Left lung (tissue), 4 donors: ENCODE measurements at regions not wholly inside any gene's neighbourhood (a gene's known extent, or its start where the extent isn't known, plus 50 kb on each side); places are given as distances from the start of the nearest gene placed in this dataset.
"Not testable (repeated sequence)": the region's sequence is repeated elsewhere in the genome, so short reads cannot be mapped to it uniquely, and the experiment has no call there.

Experiments used
- ATAC-seq: fragments of 200-7000 bp; cut with Tn5 transposase; one replicate; pipeline ENCODE4 v1.9.1; 2020; ENCODE audit warnings: moderate library complexity
- DNase-seq, 4 donors: peaks; one replicate each; pipeline ENCODE4 v3.0.0-alpha.2; 2013 to 2020
- H3K27ac ChIP-seq, 2 donors: fragments of 200-600 bp; sonication (generic) in 1 of 2; one replicate each; pipeline versions ENCODE4 v1.5.0 to v1.8.0; 2020 to 2021
- H3K27me3 ChIP-seq, 2 donors: fragments of 200-600 bp; sonication (generic) in 1 of 2; one replicate each; pipeline versions ENCODE4 v1.5.0 to v1.8.0; 2020 to 2021
- H3K36me3 ChIP-seq, 2 donors: fragments of 200-600 bp; sonication (generic) in 1 of 2; one replicate each; pipeline versions ENCODE4 v1.5.0 to v1.8.0; 2020 to 2021
- H3K4me1 ChIP-seq, 2 donors: fragments of 200-600 bp; one replicate each; pipeline ENCODE4 v1.8.0; 2021
- H3K4me3 ChIP-seq, 2 donors: fragments of 200-600 bp; sonication (generic) in 1 of 2; one replicate each; pipeline versions ENCODE4 v1.5.0 to v1.8.0; 2020 to 2021; ENCODE audit warnings: mild to moderate bottlenecking in 1 of 2
- H3K9me3 ChIP-seq, 2 donors: fragments of 200-600 bp; sonication (generic) in 1 of 2; one replicate each; pipeline versions ENCODE4 v1.5.0 to v1.8.0; 2020 to 2021
- intact Hi-C, 2 donors: fragments of 100-400 bp; cut with DNase I; formaldehyde crosslinking; loops; one replicate each; pipeline versions ENCODE4 v1.11.2 to v1.14.2; 2022
- TF ChIP-seq, protein P1 (sequence below), 2 donors: fragments of 200-600 bp; sonication (generic) in 1 of 2; IDR thresholded peaks; one replicate each; pipeline versions ENCODE4 v1.5.0 to v1.8.0; 2021; ENCODE audit warnings: antibody characterized with exemption in 2 of 2
- donor health status: DM: no; HTN: yes; CAD: no.
- donor health status: DM: no; HTN: no; CAD: no.

- H3K4me1 ChIP-seq = no peaks in the 10 kb centered on the region
- peaks cover 0 to 20% of the 10 kb centered on the region in 2 donors for H3K9me3 ChIP-seq
- TF ChIP-seq, protein P1, sequence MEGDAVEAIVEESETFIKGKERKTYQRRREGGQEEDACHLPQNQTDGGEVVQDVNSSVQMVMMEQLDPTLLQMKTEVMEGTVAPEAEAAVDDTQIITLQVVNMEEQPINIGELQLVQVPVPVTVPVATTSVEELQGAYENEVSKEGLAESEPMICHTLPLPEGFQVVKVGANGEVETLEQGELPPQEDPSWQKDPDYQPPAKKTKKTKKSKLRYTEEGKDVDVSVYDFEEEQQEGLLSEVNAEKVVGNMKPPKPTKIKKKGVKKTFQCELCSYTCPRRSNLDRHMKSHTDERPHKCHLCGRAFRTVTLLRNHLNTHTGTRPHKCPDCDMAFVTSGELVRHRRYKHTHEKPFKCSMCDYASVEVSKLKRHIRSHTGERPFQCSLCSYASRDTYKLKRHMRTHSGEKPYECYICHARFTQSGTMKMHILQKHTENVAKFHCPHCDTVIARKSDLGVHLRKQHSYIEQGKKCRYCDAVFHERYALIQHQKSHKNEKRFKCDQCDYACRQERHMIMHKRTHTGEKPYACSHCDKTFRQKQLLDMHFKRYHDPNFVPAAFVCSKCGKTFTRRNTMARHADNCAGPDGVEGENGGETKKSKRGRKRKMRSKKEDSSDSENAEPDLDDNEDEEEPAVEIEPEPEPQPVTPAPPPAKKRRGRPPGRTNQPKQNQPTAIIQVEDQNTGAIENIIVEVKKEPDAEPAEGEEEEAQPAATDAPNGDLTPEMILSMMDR (IDR thresholded peaks at IDR 0.05) = no peak
- H3K4me3 ChIP-seq = no peak overlapping the region
- H3K27me3 ChIP-seq = no peaks in the 10 kb centered on the region
- intact Hi-C loops = no loop called here
- ATAC-seq = no peak
- DNase-seq = no peak
- H3K36me3 ChIP-seq = no peaks in the 10 kb centered on the region
- H3K27ac ChIP-seq = no peak overlapping the region
Observed at GRCh38 chr14:66315548-66315947, 170.6 kb upstream of the CCDC196 start.

GRCh38 chr14:66322564-66322963, 163.6 kb upstream of the CCDC196 start:
- Histone ChIP-seq H3K9me3 (peaks cover 0 to 17% of the 10 kb centered on the region in 2 donors), H3K4me1 (no peaks in the 10 kb centered on the region), H3K27ac (no peak overlapping the region), H3K4me3 (no peak overlapping the region), H3K27me3 (no peaks in the 10 kb centered on the region), H3K36me3 (no peaks in the 10 kb centered on the region)
- no peak for DNase-seq
- ATAC-seq = no peak
- intact Hi-C loops = no loop called here
- TF ChIP-seq, protein P1 (IDR thresholded peaks at IDR 0.05) = no peak

DNA sequence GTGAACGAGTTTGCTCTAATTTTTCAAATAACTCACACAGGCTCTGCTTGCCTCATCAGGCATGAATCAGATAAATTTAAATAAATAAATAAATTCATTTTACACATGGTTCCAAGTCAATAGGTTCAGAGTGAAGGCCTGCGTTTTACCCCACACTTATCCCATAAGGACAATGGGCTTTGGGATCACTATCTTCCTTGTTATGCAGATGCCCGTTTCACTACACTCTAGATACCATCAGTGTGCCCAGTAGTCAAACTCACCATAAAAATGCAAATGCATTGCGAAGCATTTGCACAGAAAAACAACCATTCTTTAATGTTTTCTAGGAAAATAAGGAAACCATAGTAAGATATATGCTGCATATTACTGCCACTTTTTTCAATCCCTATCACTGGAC, 155.9 kb upstream of the CCDC196 start:
- Histone ChIP-seq H3K9me3 (no peaks in the 10 kb centered on the region), H3K4me1 (no peaks in the 10 kb centered on the region), H3K36me3 (no peaks in the 10 kb centered on the region), H3K27ac (no peak overlapping the region), H3K4me3 (no peak overlapping the region), H3K27me3 (no peaks in the 10 kb centered on the region)
- no peak for DNase-seq
- intact Hi-C loops = no loop called here
- TF ChIP-seq, protein P1 (IDR thresholded peaks at IDR 0.05) = no peak
- no peak for ATAC-seq

- intact Hi-C loops = no loop called here
- Histone ChIP-seq H3K4me3 (no peak overlapping the region), H3K27me3 (no peaks in the 10 kb centered on the region), H3K27ac (no peak overlapping the region), H3K4me1 (no peaks in the 10 kb centered on the region), H3K36me3 (no peaks in the 10 kb centered on the region), H3K9me3 (no peaks in the 10 kb centered on the region)
- DNase-seq (no peak), ATAC-seq (no peak)
- TF ChIP-seq, protein P1 (IDR thresholded peaks at IDR 0.05) = no peak
Observed at GRCh38 chr14:66330916-66331315, 155.3 kb upstream of the CCDC196 start.

GRCh38 chr14:66333293-66333692, 152.9 kb upstream of the CCDC196 start:
- ATAC-seq, H3K9me3 ChIP-seq, intact Hi-C loops: not testable (repeated sequence)

GRCh38 chr14:66341239-66341638, 144.9 kb upstream of the CCDC196 start:
- TF ChIP-seq, protein P1 (IDR thresholded peaks at IDR 0.05) = no peak
- no peaks in the 10 kb centered on the region for H3K36me3 ChIP-seq
- H3K9me3 ChIP-seq = no peaks in the 10 kb centered on the region
- H3K4me1 ChIP-seq = no peaks in the 10 kb centered on the region
- intact Hi-C loops = no loop called here
- H3K27ac ChIP-seq = no peak overlapping the region
- DNase-seq (no peak), ATAC-seq (no peak)
- no peak overlapping the region for H3K4me3 ChIP-seq
- H3K27me3 ChIP-seq = no peaks in the 10 kb centered on the region

More at GRCh38 chr14:66333293-66333692, 152.9 kb upstream of the CCDC196 start:
- H3K36me3 ChIP-seq, H3K4me1 ChIP-seq, H3K27ac ChIP-seq, H3K27me3 ChIP-seq, H3K4me3 ChIP-seq, DNase-seq: not testable (repeated sequence)
